HG03565 (cell line): ENCODE measurements at regions not wholly inside any gene's neighbourhood (a gene's known extent, or its start where the extent isn't known, plus 50 kb on each side); places are given as distances from the start of the nearest gene placed in this dataset.
"Not testable (repeated sequence)": the region's sequence is repeated elsewhere in the genome, so short reads cannot be mapped to it uniquely, and the experiment has no call there.

ENCODE experiments used
- ATAC-seq: cut with Tn5 transposase; IDR thresholded peaks from one replicate; pipeline ENCODE4 v1.9.1; 2021; ENCODE audit warnings: mild to moderate bottlenecking, moderate library complexity; ENCODE audit not compliant: unreplicated experiment

DNA sequence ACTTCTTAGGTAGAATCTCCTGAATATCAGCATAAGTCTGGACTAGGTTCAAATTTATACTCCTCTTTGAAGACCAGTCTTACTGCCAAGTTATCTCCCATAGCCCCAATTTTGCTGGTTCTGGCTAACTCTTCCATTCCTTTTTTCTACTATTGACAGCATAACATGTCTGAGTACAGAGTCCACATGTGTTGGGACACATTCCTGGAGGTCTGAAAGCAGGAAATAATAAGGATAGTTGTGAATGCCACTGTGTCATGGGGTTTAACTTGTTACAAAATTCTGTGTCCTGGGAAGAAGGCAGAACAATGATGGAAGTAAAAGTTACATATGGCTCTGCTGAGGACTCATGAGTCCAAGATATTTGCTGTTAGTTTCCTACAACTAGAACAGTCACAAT lies 57.4 kb upstream of the ZBTB20 start:
- no peak for ATAC-seq

DNA sequence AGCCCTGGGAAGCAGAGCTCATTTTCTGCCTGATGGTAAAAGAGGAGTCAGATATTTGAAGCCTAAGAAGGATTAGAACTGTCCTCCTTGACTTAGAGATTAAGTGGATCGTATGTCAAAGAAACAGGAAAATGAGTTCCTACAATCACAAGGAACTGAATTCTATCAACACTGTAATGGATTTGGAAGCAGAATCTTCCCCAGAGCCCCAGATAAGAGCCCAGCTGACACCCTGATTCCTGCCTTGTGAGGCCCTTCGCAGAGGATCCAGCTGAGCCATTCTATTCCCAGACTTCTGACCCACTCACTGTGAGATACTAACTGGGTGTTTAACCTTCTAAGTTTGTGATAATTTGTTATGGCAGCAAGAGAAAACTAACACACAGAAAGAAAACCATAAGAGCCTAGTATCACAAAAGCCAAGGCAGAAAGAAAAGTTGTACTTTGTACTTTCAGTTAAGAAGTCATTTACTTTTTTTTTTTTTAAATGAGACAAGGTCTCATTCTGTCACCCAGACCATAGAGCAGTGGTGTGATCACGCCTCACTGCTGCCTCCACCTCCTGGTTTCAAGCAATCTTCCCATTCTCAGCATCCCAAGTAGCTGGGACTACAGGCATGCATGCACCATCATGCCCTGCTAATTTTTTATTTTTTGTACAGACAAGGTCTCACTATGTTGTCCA lies 61.1 kb upstream of the ZBTB20 start:
- no peak for ATAC-seq

DNA sequence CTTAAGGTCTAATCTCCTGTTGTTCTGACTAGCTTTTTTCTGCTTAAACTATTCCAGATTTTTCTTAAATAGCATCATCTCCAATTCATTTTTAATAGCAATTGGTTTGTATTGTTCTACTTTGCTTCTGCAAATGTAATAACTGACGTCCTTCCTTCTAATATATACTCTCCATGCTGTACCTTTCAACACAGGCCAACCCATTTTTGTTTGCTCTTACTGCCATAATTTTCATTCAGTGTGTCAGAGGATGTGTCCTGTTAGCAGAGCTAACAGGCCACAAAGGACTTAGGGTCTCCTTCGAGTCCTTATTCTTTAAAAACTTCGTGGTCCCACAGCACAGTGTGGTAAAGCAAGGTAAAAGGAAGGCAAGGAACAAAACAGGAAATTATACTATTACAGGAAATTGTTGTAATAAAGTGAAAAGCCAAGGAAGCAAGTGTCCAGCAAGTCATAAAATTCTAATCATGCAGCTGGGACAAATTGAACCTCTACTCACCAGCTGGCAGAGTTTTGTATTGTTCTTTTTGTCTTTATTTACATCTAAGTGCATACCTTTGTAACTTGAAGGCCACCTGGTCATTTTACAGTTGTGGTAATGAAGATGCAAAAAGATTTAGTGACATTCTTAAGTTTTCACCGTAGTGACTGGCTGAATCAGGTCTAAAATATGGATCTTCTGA lies 64.9 kb upstream of the ZBTB20 start:
- no peak for ATAC-seq

DNA sequence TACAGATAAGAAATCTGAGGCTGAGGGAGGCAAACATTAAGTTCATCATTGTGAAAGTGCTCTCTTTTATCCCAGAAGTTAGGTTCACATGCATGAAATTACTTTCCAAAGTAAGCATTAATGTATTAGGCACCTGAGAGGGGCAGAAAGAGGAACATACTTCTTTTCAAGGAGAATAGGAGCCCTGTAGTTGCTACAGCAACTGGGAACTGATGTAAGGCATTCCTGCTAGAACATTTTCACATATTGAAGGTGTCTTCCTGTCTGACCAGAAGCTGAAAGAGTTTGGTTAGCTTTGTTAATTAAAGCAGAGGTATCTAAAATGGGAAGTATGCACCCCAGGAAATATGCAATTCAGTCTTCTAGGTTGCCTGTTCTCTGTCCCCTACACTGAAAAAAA lies 65.5 kb upstream of the ZBTB20 start:
- no peak for ATAC-seq

DNA sequence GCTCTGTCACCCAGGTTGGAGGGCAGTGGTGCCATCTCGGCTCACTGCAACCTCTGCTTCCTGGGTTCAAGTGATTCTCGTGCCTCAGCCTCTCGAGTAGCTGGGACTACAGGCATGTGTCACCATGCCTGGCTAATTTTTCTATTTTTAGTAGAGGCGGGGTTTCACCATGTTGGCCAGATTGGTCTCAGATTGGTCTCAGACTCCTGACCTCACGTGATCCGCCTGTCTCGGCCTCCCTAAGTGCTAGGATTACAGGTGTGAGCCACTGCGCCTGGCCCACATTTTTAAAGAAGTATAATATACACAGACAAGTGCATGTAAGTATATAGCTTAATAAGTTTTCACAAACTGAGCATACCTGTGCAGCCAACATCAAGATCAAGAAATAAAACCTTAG lies 66.0 kb upstream of the ZBTB20 start:
- ATAC-seq, result not testable (repeated sequence)

DNA sequence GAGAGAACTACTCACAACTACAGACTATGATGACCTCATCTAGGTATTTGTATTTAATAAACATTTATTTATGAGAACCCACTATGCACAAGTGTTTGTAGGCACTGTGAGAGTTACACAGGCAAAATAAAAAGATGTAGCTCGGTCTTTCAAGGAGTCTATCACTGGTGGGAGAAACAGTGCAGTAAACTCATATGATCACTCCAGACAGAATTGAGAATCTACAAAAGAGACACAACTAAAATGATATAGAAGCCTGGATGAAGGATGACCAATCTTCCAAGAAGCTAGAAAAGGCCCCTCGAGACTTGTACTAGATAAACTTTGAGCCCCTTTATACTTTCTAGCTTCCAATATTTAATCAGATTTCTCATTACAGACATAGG lies 70.2 kb upstream of the ZBTB20 start:
- no peak for ATAC-seq

DNA sequence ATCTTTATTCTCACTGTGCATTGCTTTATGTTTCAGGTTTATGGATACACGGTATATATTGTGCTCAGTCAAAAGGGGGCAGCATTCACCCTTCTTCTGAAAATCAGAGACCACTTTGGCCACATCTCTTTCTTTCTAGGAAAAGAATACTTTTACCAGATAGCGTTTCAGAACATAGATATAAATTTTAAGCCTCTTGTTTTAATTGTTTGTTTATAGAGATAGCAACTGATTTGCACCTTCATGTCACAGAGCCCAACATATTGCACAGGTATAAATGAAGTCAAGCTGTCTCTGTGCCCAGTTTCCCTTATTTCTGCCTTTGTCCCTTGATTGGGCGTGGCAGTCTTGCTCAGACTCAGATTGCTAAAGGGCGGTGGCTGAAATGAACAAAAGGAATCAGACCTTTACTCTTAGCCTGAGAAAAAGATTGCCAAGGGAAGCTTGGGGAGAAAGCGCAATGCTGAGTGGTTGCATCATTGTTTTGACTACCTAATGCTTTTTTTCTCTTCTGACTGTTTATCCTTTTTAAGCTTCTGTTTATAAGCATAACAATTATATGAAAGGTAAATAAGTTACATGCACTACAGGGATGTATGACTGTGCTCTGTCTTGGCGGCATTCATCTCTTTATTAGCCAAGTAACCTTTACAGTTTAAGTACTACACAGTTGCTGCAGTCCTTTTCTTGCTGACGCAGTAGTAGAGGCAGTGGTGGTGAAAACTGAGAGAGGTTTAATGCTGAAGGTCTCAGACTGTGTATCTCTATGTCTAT lies 70.8 kb upstream of the ZBTB20 start:
- no peak for ATAC-seq

DNA sequence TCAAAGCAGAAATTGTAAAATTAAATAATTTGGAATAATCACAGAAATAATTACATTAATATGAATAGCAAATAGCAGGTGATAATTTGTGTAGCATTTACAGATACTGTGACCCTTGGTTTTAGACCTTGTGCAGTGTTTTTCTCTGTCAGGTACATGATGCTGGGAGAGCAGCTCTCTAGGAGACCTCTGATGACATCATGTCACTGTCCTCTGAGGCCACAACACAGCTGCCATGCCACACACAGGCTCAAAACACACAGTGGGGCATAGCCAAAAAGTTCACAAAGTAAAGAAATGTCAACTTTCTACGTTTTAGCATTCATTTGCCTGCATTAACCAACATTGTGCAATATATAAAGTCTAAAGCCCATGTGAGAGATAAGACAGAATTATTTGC lies 71.8 kb upstream of the ZBTB20 start:
- no peak for ATAC-seq

DNA sequence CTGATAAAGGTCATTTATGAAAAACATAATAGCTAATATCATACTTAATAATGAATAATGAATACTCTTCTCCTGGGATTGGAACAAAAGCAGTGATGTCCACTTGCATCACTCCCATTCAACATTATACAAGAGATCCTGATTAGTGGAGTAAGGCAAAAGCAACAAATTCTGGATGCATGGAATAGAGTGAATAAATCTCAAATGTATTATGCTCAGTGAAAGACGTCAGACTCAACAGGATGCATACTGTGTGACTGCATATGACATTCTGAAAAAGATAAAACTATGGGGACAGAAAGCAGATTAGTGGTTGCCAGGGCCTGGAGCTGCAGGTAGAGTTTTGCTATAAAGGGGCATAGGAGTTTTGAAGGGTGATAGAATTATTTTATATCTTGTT lies 77.6 kb upstream of the ZBTB20 start:
- ATAC-seq, result no peak

DNA sequence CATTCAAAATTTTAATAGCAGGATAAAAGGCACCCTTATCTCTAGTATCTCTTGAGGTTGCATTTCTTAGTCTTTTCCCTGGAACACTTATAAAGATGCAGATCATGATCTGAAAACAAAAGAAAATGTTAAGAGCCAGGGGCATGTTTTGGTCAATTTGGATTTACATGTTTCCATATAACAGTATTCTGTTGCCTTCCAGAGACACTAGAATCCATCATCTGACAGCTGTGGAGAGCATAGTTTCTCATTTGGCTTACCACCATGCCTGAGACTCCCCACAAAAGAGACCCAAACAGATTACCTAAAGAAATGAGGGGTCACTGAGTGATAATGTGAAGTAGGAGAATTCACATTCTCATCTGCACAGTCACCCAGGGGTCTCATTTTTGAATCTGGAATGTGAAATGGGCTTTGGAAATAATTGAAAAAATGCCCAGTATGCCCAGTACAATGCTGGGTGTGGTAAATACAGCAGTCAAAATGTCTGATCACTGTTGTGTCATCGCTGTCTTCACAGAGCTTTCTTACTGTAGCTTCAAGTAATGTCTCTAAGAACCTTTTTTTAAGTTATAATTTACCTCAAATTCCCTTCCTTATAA lies 79.9 kb upstream of the ZBTB20 start:
- no peak for ATAC-seq

DNA sequence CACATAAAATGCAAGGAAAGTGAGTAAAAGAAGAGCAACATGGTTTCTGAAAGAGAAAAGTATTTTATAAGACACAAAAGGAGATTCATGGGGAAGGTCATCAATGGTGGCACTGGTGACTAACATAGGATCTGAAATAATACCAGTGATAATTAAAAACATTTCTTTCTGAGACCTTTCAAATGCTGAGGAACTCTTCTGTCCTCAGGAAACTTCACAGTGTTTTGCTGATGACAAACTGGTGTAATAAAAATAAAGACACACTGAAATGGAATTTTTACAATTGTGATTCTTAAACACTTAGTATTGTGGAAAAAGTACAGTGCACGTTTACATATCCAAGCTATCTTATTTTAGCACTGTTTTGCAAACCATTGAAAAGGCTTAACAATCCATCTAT lies 80.4 kb upstream of the ZBTB20 start:
- no peak for ATAC-seq

DNA sequence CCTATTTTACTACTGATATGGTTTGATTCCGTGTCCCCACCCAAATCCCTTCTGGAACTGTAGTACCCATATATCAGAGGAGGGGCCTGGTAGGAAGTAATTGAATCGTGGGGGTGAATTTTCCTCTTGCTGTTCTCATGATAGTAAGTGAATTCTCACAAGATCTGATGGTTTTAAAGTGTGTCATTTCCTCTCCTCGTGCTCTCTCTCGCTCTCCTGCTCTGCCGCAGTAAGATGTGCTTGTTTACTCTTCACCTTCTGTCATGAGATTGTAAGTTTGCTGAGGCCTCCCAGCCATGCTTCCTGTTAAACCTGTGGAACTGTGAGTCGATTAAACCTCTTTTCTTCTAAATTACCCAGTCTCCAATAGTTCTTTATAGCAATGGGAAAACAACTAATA lies 81.2 kb upstream of the ZBTB20 start:
- no peak for ATAC-seq

DNA sequence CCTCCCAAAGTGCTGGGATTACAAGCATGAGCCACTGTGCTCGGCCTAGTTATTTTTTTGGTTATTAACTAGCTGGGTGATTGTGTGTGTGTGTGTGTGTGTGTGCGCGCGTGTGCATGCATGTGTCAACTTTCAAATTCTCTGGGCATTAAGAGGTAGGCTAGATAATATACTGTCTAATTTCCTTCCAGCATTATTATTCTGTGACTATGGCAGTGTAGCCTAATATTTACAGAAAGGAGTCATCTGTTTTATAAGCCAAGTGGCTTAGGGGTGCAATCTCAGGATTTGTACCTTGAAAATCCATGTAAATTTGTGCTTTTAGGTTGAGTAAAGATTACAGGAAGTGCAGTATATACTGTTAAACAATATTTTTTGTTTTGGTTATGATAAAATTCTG lies 85.1 kb upstream of the ZBTB20 start:
- ATAC-seq, result no peak

DNA sequence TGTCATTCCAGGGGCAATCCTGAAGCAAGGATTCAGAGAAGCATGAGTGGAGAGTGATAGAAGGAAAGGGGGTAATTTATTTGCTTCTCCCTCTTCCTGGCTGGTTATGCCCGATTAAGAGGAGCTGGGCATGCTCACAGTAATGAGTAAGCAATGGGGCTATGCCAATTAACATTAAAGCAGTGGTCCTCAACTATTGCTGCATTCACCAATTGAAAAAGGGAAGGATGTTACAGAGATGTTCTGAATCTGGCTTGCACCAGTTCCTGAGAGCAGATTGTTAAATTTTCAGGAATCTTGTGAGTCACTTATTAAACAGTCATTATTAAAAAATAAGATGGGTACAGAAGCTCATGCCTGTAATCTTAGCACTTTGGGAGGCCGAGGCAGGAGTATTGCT lies 85.9 kb upstream of the ZBTB20 start:
- no peak for ATAC-seq

DNA sequence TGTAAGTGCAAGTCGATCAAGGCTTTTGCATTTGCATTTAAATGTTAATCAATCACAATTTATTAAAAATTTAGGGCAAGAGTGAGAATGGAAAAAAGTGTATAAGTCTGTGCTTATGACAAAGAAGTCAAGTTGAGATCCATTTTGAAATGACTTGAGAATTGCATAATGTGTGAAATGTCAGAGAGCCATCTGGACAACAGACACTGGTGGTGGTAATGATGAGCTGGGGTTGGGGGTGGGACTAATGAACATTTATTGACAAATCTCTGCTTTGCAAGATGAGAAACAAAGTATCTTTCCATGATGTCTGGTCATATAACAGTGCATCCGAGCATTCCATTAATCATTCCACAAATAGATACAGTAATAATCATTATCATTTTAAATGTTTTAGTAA lies 89.4 kb upstream of the ZBTB20 start:
- no peak for ATAC-seq

DNA sequence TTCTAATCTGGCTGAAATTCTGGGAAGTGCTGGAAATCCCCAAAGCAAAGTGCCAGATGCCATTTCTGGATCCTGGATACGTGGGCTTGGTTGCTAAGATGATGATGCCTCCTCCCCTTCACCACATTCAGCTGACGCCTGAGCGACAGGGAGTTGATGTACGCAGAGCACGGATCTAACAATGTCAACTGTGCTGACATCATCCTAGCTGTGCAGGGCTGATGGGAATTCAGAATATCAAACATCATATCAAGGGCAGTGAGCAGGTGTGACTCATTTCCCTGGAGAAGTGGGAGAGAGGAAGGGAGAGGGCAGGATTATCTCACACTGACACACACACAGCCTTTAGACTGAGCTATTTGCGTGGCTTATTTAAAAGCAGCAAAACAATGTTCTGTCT lies 92.6 kb upstream of the ZBTB20 start:
- no peak for ATAC-seq

DNA sequence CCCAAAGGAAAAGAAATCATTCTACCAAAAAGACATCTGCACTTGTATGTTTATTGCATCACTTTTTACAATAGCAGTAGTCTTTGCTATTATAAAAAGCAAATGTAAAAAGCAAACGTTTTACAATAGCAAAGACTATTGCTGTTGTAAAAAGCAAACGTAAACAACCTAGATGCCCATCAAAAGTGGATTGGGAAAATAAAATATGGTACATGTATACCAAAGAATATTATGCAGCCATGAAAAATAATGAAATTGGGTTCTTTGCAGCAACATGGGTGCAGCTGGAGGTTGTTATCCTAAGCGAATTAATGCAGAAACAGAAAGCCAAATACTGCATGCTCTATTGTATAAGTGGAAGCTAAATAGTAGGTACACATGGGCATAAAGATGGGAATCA lies 97.3 kb upstream of the ZBTB20 start:
- ATAC-seq, result no peak

DNA sequence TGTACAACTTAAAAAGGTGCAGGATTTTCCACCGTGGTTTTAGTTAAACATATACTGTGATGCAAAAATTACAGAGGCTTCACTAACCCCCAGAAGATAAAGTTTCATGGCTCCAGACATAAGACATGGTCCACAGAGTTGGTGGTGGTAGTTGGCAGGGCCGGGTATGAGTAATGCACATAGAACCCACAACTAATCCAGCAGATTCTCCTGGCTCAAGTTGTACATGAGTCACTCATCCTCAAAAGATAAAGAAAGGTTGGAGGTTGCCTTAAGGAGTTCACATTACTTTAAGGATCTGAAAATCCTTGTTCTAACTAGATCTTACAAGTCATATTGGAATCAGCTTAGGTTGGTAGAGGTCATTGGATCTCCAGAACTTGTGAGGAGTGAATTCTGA lies 98.3 kb upstream of the ZBTB20 start:
- no peak for ATAC-seq

DNA sequence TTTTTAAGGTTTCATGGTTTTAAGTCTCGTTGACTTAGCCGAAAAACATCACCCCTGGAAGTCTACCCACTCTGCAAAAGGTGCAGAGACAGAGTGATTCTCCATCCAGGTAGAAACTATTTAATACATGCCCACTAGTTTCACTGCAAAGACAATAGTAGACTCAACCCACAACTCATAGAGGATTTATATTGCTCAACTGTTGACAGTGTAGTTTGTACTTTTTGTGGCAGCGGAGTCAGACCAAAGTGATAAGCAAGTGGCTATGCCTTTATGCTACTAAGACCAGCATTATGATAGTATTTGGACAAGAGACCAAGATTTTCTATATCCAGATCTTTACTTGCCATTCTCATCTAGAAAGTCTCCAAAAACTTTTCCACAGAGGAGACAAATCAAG lies 98.8 kb upstream of the ZBTB20 start:
- no peak for ATAC-seq

DNA sequence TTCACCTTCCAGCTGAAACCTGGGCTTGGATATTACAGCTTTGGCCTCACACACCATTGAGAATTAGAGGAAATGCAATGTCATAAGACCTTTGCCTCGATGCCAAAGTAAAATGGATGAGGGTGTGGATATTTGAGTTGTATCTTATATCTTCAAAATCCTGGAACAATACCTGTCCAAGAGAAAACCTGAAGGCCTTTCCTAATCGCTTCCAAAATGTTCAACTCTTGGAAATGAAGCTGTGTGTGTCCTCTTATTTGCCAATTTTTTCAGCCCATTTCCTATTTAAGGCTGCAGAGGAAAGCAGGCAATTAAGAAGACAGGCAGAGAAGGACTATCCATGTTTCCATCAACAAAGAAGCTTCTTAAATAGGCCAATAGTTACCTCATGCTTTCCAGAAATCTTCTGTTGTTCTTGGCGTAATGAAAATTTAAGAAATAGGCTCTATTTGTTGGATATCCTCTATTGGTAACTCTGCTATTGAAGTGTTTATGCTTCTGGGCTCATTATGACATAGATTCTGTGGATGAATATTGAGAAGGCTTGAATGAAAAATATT lies 99.5 kb upstream of the ZBTB20 start:
- ATAC-seq, result no peak

DNA sequence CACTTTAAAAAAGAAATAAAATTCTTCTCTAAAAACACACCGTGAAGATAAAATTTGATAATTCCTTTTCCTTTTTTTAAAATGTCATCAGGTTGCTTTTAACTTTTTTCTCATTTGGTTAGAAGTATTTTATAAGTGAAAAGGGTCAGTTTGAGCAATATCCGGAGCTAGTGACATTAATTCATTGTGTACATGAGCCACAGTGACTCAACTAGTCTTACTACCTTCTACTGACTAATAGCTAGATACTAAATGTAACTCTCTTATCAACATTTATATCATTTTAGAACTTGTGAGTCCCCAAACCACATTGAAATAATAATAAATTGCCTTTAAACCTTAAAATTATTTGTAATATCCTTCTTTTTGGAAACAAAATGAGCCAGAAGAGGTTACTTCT lies 101.2 kb upstream of the ZBTB20 start:
- no peak for ATAC-seq

DNA sequence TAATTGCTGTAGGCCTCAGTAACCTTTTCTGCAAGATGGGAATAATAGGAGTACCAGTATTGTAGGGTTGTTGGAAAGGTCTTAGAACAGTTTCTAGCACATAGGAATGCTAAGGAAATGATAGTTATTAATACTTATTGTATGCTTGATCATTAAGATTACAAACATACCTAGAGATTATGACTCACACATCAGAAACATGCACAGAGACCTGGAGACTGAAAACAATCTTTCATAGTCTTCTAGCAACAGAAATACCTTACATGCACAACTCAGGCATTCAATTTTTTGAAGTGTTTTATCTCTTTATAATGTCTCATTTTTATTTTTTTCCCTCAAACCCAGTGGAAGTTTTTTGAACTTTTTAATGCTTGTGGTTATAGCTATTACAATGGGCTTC lies 104.4 kb upstream of the ZBTB20 start:
- no peak for ATAC-seq
